ENCODE measurements at regions not wholly inside any gene's neighbourhood (a gene's known extent, or its start where the extent isn't known, plus 50 kb on each side); places are given as distances from the start of the nearest gene placed in this dataset.

DNA sequence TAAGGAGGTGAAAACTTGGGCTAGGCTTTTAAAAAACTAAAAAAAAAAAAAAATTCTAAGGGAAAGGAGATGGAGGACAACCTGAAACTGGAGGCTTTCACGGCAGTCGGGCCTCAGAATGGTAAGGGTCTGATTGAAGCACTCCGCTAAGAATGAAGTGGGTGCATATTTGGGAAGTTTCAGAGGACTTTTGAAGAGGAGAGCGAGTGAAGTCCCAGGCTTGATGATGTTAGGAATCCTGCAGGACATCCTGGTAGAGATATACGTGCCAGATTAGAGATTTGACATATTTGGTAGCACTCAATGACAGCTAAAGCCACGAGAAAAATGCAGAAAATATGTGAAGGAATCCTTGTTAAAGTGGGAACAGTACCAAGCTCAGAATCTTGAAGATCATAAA is 186.2 kb downstream of the SNAPC1 start:
- Histone ChIP-seq H3K27ac (ENCODE audit: low read depth in 1 of 2, low read length in 1 of 2) (no peak overlapping the region), H3K4me1 (ENCODE audit: control insufficient read depth in 5 of 5, insufficient read depth in 5 of 5, low read length in 5 of 5) (peaks cover 0 to 6% (median 0%) of the 10 kb centered on the region in 5 donors), H3K9ac (ENCODE audit: insufficient read depth in 1 of 2, low read length in 2 of 2) (no peak overlapping the region), H3K36me3 (ENCODE audit: control insufficient read depth in 4 of 4, insufficient read depth in 4 of 4, low read length in 4 of 4) (no peaks in the 10 kb centered on the region), H3K27me3 (ENCODE audit: control insufficient read depth in 3 of 3, insufficient read depth in 3 of 3, low read length in 2 of 3) (no peaks in the 10 kb centered on the region), H3K9me3 (ENCODE audit: control insufficient read depth in 4 of 4, insufficient read depth in 3 of 4, low read length in 3 of 4) (no peaks in the 10 kb centered on the region), H3K4me3 (no peak overlapping the region)
- WGBS, 2 donors: 63 to 82% methylated on average over 6 of the region's 6 CpGs
- ATAC-seq (ENCODE audit: insufficient read depth, low FRiP score): no peak
- TF ChIP-seq, protein P1, sequence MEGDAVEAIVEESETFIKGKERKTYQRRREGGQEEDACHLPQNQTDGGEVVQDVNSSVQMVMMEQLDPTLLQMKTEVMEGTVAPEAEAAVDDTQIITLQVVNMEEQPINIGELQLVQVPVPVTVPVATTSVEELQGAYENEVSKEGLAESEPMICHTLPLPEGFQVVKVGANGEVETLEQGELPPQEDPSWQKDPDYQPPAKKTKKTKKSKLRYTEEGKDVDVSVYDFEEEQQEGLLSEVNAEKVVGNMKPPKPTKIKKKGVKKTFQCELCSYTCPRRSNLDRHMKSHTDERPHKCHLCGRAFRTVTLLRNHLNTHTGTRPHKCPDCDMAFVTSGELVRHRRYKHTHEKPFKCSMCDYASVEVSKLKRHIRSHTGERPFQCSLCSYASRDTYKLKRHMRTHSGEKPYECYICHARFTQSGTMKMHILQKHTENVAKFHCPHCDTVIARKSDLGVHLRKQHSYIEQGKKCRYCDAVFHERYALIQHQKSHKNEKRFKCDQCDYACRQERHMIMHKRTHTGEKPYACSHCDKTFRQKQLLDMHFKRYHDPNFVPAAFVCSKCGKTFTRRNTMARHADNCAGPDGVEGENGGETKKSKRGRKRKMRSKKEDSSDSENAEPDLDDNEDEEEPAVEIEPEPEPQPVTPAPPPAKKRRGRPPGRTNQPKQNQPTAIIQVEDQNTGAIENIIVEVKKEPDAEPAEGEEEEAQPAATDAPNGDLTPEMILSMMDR (IDR thresholded peaks at IDR 0.05; ENCODE audit: control extremely low read depth, extremely low read depth): no peak
- DNase-seq: no peak

DNA sequence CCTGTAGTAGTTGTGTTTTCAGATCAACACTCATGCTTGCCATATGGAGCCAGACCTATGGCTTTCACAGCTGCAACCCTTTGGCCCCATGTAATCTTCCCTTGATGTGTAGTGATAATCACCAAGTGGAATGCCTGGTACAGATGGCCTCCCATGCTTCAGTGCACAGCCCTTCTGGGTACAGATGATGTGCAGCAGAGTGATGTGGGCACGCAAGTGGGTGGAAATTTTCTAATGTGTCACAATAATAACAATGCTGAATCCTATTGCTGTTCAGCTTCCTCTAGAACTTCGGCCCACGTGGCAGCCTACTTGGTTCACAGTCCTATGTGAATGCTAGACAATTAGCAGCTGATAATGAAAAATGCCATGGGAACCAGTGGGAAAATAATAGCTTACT is 188.1 kb downstream of the SNAPC1 start:
- DNase-seq (no peak), ATAC-seq (ENCODE audit: insufficient read depth, low FRiP score) (no peak)
- 80 to 89% methylated on average over 3 of the region's 3 CpGs for WGBS, 2 donors
- Histone ChIP-seq H3K9ac (ENCODE audit: insufficient read depth in 1 of 2, low read length in 2 of 2) (no peak overlapping the region), H3K36me3 (ENCODE audit: control insufficient read depth in 4 of 4, insufficient read depth in 4 of 4, low read length in 4 of 4) (no peaks in the 10 kb centered on the region), H3K4me1 (ENCODE audit: control insufficient read depth in 5 of 5, insufficient read depth in 5 of 5, low read length in 5 of 5) (peaks cover 0 to 6% (median 0%) of the 10 kb centered on the region in 5 donors), H3K27ac (ENCODE audit: low read depth in 1 of 2, low read length in 1 of 2) (no peak overlapping the region), H3K9me3 (ENCODE audit: control insufficient read depth in 4 of 4, insufficient read depth in 3 of 4, low read length in 3 of 4) (no peaks in the 10 kb centered on the region), H3K27me3 (ENCODE audit: control insufficient read depth in 3 of 3, insufficient read depth in 3 of 3, low read length in 2 of 3) (no peaks in the 10 kb centered on the region), H3K4me3 (no peak overlapping the region)
- TF ChIP-seq, protein P1 (IDR thresholded peaks at IDR 0.05; ENCODE audit: control extremely low read depth, extremely low read depth): no peak

DNA sequence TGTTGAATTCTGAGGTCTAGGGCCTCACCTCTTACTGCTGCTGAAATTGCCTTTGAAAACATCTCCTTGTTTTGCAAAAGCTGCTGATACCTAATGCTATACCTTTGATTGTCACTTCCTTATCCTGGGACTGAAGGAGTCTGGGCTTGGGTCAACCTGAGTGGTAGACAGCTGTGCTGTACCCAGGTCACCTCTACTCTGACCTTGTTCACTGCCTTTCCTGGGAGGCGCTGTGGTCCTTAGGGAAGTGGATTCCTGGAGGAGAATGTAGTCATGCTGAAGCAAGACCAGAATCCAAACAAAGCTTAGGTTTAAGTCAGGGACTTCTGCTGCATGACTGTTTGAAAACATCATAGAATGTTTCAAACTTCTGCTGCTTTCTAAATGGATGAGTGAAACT is 191.4 kb downstream of the SNAPC1 start:
- Histone ChIP-seq H3K36me3 (ENCODE audit: control insufficient read depth in 4 of 4, insufficient read depth in 4 of 4, low read length in 4 of 4) (no peaks in the 10 kb centered on the region), H3K27me3 (ENCODE audit: control insufficient read depth in 3 of 3, insufficient read depth in 3 of 3, low read length in 2 of 3) (no peaks in the 10 kb centered on the region), H3K9ac (ENCODE audit: insufficient read depth in 1 of 2, low read length in 2 of 2) (no peak overlapping the region), H3K4me1 (ENCODE audit: control insufficient read depth in 5 of 5, insufficient read depth in 5 of 5, low read length in 5 of 5) (peaks cover 0 to 6% (median 0%) of the 10 kb centered on the region in 5 donors), H3K9me3 (ENCODE audit: control insufficient read depth in 4 of 4, insufficient read depth in 3 of 4, low read length in 3 of 4) (peaks cover 0 to 4% (median 2%) of the 10 kb centered on the region in 4 donors), H3K4me3 (no peak overlapping the region), H3K27ac (ENCODE audit: low read depth in 1 of 2, low read length in 1 of 2) (no peak overlapping the region)
- ATAC-seq (ENCODE audit: insufficient read depth, low FRiP score) (no peak), DNase-seq (no peak)
- TF ChIP-seq, protein P1 (IDR thresholded peaks at IDR 0.05; ENCODE audit: control extremely low read depth, extremely low read depth): no peak
- WGBS, 2 donors: 71 to 88% methylated on average over 1 of the region's 1 CpG

DNA sequence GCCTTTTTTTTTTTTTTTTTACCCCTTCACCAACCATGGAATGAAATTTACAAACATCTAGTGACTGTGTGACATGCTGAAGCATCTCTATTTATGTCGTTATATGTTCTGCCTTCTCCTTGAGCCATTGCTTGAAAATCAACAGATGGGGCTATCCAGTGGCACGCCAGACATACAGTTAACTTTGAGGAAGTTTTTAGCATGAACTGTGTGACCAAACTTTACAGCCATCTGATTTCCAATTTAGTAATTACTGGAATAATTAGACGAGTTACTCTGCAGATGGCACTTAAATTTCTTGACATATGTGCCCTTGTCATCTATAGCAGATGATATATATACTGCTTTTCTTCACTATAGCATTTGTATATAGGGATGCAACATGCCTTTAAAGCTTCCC is 192.1 kb downstream of the SNAPC1 start:
- peaks cover 0 to 4% (median 2%) of the 10 kb centered on the region in 4 donors for H3K9me3 ChIP-seq (ENCODE audit: control insufficient read depth in 4 of 4, insufficient read depth in 3 of 4, low read length in 3 of 4)
- H3K9ac ChIP-seq (ENCODE audit: insufficient read depth in 1 of 2, low read length in 2 of 2): no peak overlapping the region
- TF ChIP-seq, protein P1 (IDR thresholded peaks at IDR 0.05; ENCODE audit: control extremely low read depth, extremely low read depth): no peak
- H3K27me3 ChIP-seq (ENCODE audit: control insufficient read depth in 3 of 3, insufficient read depth in 3 of 3, low read length in 2 of 3): no peaks in the 10 kb centered on the region
- no peak overlapping the region for H3K4me3 ChIP-seq
- no peak overlapping the region for H3K27ac ChIP-seq (ENCODE audit: low read depth in 1 of 2, low read length in 1 of 2)
- DNase-seq: no peak
- WGBS, 2 donors: 78 to 86% methylated on average over 3 of the region's 3 CpGs
- peaks cover 0 to 6% (median 0%) of the 10 kb centered on the region in 5 donors for H3K4me1 ChIP-seq (ENCODE audit: control insufficient read depth in 5 of 5, insufficient read depth in 5 of 5, low read length in 5 of 5)
- no peaks in the 10 kb centered on the region for H3K36me3 ChIP-seq (ENCODE audit: control insufficient read depth in 4 of 4, insufficient read depth in 4 of 4, low read length in 4 of 4)
- no peak for ATAC-seq (ENCODE audit: insufficient read depth, low FRiP score)
